ENCODE measurements at regions not wholly inside any gene's neighbourhood (a gene's known extent, or its start where the extent isn't known, plus 50 kb on each side); places are given as distances from the start of the nearest gene placed in this dataset.

- no peak for DNase-seq
Observed at GRCh38 chr16:6363396-6363795, 969.2 kb upstream of the RBFOX1 start.

GRCh38 chr16:6362321-6362720 is 970.3 kb upstream of the RBFOX1 start:
- DNase-seq = no peak

- DNase-seq = no peak
Observed at GRCh38 chr16:6360641-6361040, 972.0 kb upstream of the RBFOX1 start.

- no peak for DNase-seq
Observed at GRCh38 chr16:6356911-6357310, 975.7 kb upstream of the RBFOX1 start.

- no peak for DNase-seq
Observed at GRCh38 chr16:6349725-6350124, 982.9 kb upstream of the RBFOX1 start.

- no peak for DNase-seq
Observed at GRCh38 chr16:6345090-6345489, 987.6 kb upstream of the RBFOX1 start.

- no peak for DNase-seq
Observed at GRCh38 chr16:6343157-6343556, 989.5 kb upstream of the RBFOX1 start.

GRCh38 chr16:6341981-6342380 is 990.7 kb upstream of the RBFOX1 start:
- DNase-seq = no peak

GRCh38 chr16:6335072-6335471 is 997.6 kb upstream of the RBFOX1 start:
- no peak for DNase-seq

- no peak for DNase-seq
Observed at GRCh38 chr16:6331770-6332169, 1000.9 kb upstream of the RBFOX1 start.

- no peak for DNase-seq
Observed at GRCh38 chr16:6317934-6318333, 1014.7 kb upstream of the RBFOX1 start.

GRCh38 chr16:6309271-6309670 is 1023.4 kb upstream of the RBFOX1 start:
- DNase-seq = no peak

GRCh38 chr16:6308176-6308575 is 1024.5 kb upstream of the RBFOX1 start:
- no peak for DNase-seq

GRCh38 chr16:6300523-6300922 is 1032.1 kb upstream of the RBFOX1 start:
- no peak for DNase-seq

GRCh38 chr16:6297666-6298410 is 1034.8 kb upstream of the RBFOX1 start:
- no peak for DNase-seq

GRCh38 chr16:6286176-6286575 is 1046.5 kb upstream of the RBFOX1 start:
- DNase-seq = no peak

- no peak for DNase-seq
Observed at GRCh38 chr16:6284731-6285130, 1047.9 kb upstream of the RBFOX1 start.

- DNase-seq = no peak
Observed at GRCh38 chr16:6281994-6282393, 1050.7 kb upstream of the RBFOX1 start.

- no peak for DNase-seq
Observed at GRCh38 chr16:6281274-6281673, 1051.4 kb upstream of the RBFOX1 start.

- DNase-seq = no peak
Observed at GRCh38 chr16:6280055-6280454, 1052.6 kb upstream of the RBFOX1 start.

GRCh38 chr16:6279286-6279685 is 1053.4 kb upstream of the RBFOX1 start:
- no peak for DNase-seq

- DNase-seq = no peak
Observed at GRCh38 chr16:6274351-6274750, 1058.3 kb upstream of the RBFOX1 start.

GRCh38 chr16:6267682-6268081 is 1065.0 kb upstream of the RBFOX1 start:
- DNase-seq = no peak

GRCh38 chr16:6266703-6267102 is 1065.9 kb upstream of the RBFOX1 start:
- DNase-seq = no peak

GRCh38 chr16:6265968-6266367 is 1066.7 kb upstream of the RBFOX1 start:
- DNase-seq = no peak

All from central memory CD4-positive, alpha-beta T cell (primary cell).